ENCODE measurements at regions not wholly inside any gene's neighbourhood (a gene's known extent, or its start where the extent isn't known, plus 50 kb on each side); places are given as distances from the start of the nearest gene placed in this dataset.

DNA sequence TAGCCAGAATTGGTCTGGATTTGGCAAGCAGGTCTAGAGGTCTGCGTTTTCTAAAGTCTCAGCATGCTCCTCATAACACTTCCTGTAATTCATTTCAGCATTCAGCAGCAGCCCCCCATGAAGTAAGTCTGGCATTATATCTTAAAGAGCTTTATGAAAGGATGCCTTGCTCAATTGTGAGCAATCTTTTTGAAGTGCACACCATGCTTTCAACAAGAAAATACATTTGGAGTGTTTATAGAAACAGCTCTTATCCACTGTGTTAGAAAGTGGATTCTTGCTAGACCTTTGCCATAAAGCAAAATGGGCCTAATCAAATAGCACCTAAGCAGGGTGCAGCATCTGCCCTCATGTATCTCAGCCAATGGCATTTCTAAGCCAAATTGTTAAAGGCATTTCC, 378.0 kb upstream of the AKR1E2 start:
- TF ChIP-seq, protein P1, sequence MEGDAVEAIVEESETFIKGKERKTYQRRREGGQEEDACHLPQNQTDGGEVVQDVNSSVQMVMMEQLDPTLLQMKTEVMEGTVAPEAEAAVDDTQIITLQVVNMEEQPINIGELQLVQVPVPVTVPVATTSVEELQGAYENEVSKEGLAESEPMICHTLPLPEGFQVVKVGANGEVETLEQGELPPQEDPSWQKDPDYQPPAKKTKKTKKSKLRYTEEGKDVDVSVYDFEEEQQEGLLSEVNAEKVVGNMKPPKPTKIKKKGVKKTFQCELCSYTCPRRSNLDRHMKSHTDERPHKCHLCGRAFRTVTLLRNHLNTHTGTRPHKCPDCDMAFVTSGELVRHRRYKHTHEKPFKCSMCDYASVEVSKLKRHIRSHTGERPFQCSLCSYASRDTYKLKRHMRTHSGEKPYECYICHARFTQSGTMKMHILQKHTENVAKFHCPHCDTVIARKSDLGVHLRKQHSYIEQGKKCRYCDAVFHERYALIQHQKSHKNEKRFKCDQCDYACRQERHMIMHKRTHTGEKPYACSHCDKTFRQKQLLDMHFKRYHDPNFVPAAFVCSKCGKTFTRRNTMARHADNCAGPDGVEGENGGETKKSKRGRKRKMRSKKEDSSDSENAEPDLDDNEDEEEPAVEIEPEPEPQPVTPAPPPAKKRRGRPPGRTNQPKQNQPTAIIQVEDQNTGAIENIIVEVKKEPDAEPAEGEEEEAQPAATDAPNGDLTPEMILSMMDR (IDR thresholded peaks at IDR 0.05; ENCODE audit: extremely low read depth, missing control alignments): no peak
- no peak for DNase-seq (ENCODE audit: low spot score)

DNA sequence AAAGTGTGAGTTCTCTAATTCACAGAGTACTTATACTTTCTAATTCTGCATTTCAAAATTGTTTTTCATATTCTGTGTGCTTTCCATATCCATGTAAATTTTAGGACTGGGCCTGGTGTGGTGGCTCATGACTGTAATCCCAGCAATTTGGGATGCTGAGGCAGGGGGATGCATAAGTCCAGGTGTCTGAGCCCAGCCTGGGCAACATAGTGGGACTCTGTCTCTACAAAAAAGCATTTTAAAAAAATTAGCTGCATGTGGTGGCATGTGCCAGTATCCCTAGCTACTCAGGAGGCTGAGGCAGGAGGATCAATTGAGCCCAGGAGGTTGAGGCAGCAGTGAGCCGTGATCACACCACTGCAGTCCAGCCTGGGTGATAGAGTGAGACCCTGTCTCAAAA, 382.6 kb upstream of the AKR1E2 start:
- no peak for DNase-seq (ENCODE audit: low spot score)
- TF ChIP-seq, protein P1 (IDR thresholded peaks at IDR 0.05; ENCODE audit: extremely low read depth, missing control alignments): no peak

DNA sequence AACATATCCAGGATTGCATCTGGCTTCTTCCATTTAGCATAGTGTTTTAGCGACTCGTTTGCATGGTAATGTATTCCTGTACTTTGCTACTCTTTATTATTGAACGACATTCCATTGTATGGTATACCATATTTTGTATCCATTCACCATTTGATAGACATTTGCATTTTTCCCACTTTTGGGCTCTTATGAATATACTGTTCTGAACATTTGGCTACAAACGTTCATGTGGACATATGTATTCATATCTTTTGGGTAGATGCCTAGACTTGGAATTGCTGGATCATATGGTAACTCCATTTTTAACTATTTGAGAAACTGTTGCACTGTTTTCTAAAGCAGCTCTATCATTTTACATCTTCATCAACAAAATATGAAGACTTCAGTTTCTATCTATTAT, 383.7 kb upstream of the AKR1E2 start:
- DNase-seq (ENCODE audit: low spot score): no peak
- TF ChIP-seq, protein P1 (IDR thresholded peaks at IDR 0.05; ENCODE audit: extremely low read depth, missing control alignments): no peak

DNA sequence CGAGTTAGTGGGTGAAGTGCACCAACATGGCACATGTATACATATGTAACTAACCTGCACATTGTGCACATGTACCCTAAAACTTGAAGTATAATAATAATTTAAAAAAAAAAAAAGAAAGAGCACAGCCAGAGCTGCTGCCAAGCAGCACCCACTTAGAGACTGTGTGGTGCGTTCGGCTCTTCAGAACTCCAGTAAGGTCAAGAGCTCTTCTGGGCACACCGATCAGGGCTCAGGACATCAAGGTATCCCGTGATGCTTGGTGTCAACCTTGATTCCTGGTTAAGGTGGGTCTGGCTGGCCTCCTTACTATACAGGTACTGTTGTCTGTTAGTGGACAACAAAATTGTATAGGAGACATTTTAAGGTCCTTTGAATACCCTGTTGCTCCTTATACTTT, 385.7 kb upstream of the AKR1E2 start:
- TF ChIP-seq, protein P1 (IDR thresholded peaks at IDR 0.05; ENCODE audit: extremely low read depth, missing control alignments): no peak
- DNase-seq (ENCODE audit: low spot score): no peak

DNA sequence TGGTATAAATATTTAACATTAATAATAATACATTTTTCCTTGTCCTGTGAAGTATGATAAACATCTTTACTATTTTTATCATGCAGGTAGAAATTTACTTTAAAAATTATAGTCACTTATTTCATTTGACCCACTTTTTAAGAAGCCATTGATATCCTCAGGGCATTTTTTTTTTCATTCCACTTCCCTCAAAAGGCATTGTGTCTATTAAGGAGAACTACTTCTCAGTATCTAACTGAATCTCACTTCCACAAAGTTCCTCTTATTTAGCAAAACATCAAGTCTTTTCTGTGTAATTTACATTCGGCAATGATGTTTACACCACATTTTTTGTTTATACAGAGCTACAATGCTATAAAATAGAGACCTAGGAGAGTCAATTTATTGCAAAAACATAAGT, 388.2 kb upstream of the AKR1E2 start:
- no peak for DNase-seq (ENCODE audit: low spot score)
- TF ChIP-seq, protein P1 (IDR thresholded peaks at IDR 0.05; ENCODE audit: extremely low read depth, missing control alignments): no peak

DNA sequence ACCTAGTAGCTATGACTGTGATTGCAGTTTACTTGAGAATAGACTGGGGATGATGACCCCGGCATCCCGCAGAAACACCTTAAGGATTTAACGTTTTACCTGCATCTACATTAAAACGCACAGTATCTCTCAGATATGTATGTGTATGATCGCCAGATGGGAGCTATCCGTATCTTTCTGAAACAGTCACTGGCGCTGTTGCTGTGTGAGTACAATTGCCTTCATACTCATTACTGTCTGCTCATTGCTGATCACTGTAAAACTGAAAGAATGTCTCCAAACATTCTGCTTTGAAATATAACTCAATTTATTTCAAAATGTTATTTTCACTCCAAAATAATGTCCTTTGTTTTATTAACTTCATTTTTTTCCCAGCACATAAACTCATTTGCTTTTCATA, 388.9 kb upstream of the AKR1E2 start:
- TF ChIP-seq, protein P1 (IDR thresholded peaks at IDR 0.05; ENCODE audit: extremely low read depth, missing control alignments): no peak
- no peak for DNase-seq (ENCODE audit: low spot score)

DNA sequence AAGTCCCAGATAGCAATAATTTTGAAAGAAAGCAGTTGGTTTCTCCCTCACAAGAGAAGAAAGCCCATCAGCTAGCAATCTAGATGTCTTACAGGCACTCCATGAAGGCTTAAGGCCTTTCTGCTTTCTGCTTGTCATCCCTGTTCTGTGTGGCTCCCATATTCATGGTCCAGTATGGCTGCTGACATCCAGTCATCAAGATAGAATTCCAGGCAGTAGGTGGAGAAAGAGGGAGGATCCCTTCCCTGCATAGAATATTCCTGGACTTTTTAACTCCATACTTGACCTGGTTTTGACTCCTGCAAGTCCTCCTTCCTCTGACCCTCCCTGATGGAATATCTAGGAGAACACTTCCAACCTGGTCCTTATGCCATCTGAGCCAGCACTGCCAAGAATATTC, 389.9 kb upstream of the AKR1E2 start:
- TF ChIP-seq, protein P1 (IDR thresholded peaks at IDR 0.05; ENCODE audit: extremely low read depth, missing control alignments): no peak
- DNase-seq (ENCODE audit: low spot score): no peak

Data from GM20000 (cell line).